AG10803 (cell line): ENCODE measurements at regions not wholly inside any gene's neighbourhood (a gene's known extent, or its start where the extent isn't known, plus 50 kb on each side); places are given as distances from the start of the nearest gene placed in this dataset.

ENCODE experiments used
- DNase-seq: peaks from one replicate; pipeline ENCODE4 v3.0.0; 2010; ENCODE audit warnings: low read depth
- H3K4me3 ChIP-seq: 2 replicates; pipeline ENCODE4 v1.5.1; 2011; ENCODE audit warnings: mild to moderate bottlenecking, low read length, control low read depth
- TF ChIP-seq, protein P1 (sequence below): conservative IDR thresholded peaks from 2 replicates; pipeline ENCODE4 v1.5.1; 2011; ENCODE audit warnings: mild to moderate bottlenecking, low read length, control low read depth, inconsistent platforms

DNA sequence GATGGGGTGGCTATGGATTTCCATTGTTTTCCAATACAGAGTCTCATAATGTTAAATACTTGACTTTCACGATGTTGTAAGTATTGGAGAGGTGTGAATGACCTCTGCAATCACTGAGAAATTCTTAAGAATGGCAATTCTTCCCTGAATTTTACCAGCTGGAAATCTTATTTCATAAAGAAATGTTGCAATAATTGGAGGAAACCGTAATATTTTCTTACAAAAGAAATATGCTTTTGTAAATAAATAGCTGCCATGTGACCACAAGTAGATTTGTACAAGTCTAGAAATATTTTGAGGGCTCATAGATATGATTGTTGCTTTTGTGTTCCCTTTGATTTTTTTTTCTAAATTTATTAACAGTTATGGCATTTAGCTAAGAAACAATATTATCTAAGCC, 308.7 kb upstream of the ATP2B1 start:
- TF ChIP-seq, protein P1, sequence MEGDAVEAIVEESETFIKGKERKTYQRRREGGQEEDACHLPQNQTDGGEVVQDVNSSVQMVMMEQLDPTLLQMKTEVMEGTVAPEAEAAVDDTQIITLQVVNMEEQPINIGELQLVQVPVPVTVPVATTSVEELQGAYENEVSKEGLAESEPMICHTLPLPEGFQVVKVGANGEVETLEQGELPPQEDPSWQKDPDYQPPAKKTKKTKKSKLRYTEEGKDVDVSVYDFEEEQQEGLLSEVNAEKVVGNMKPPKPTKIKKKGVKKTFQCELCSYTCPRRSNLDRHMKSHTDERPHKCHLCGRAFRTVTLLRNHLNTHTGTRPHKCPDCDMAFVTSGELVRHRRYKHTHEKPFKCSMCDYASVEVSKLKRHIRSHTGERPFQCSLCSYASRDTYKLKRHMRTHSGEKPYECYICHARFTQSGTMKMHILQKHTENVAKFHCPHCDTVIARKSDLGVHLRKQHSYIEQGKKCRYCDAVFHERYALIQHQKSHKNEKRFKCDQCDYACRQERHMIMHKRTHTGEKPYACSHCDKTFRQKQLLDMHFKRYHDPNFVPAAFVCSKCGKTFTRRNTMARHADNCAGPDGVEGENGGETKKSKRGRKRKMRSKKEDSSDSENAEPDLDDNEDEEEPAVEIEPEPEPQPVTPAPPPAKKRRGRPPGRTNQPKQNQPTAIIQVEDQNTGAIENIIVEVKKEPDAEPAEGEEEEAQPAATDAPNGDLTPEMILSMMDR: no peak
- no peak overlapping the region for H3K4me3 ChIP-seq
- DNase-seq: peak; percentile 24

DNA sequence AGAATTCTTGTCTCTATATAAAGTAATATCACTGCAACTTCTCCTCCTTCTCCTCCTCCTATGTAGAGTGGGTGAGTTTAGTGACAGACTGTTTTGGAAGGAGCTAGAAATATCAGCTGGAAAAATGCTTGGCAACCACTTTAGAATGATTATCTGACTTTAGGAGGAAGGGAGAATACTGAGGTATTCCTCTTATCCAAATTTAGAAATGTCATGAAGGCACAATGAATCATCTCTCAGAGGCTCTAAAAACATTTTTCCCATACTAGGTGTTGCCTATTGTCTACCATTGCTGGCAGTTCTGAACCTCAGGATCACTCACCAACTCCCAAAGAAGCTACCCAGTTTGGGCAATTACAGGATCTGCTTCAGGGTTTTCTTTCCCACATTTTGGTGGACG, 306.6 kb upstream of the ATP2B1 start:
- H3K4me3 ChIP-seq: no peak overlapping the region
- DNase-seq: peak; percentile 61
- TF ChIP-seq, protein P1: no peak

DNA sequence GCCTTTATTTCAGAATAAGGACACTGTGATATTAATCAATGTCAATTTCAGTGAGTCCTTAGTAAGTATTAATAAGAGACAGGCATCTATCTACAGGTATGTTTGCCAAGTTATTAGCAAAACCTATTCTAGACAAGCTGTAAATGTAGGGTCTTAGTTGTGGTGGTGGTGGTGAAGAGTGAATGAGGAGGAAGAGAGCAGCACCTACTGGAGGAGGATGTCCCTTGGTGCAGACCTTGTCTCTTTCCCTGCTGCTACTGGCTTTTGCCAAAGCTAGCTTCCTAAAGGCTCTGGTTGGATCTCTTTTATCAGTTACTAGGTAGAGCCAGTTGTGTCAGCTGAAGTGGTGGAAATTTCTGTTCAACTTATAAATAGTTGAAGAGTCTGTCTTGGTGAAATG, 304.8 kb upstream of the ATP2B1 start:
- DNase-seq: no peak
- TF ChIP-seq, protein P1: peak; percentile 34
- no peak overlapping the region for H3K4me3 ChIP-seq

DNA sequence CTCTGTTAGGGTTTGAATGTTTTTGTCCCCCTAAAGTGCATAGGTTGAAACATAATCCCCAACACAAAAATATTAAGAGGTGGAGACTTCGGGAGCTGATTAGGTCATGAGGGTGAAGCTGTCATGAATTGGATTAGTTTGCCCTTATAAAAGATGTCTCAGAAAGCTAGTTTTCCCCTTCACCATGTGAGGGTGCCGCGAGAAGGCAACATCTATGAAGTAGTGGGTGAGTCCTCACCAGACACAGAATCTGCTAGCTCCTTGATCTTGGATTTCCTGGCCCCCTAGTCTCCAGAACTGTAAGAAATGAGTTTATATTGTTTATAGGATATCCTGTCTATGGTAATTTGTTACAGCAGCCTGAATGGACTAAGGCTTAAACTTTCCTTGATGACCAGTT, 301.5 kb upstream of the ATP2B1 start:
- no peak for DNase-seq
- no peak overlapping the region for H3K4me3 ChIP-seq
- TF ChIP-seq, protein P1: no peak

DNA sequence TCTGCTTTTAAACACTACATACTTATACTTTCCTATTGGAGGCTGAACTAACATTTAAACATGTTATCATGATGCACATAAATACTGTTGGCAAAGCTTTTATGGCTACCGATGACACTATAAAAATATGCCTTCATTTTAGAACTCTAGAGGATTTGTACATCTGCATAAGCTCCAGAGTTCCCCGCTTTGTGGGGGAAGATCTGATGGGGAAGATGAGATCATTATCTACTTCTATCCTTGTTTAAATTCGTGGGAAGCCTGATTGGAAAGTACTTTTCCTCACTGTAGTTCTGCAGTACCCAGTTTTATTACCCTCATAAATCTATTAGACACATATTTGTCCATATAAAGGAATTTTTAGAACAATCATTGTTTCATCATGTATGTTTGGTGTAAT, 299.6 kb upstream of the ATP2B1 start:
- H3K4me3 ChIP-seq: no peak overlapping the region
- no peak for DNase-seq
- TF ChIP-seq, protein P1: no peak

DNA sequence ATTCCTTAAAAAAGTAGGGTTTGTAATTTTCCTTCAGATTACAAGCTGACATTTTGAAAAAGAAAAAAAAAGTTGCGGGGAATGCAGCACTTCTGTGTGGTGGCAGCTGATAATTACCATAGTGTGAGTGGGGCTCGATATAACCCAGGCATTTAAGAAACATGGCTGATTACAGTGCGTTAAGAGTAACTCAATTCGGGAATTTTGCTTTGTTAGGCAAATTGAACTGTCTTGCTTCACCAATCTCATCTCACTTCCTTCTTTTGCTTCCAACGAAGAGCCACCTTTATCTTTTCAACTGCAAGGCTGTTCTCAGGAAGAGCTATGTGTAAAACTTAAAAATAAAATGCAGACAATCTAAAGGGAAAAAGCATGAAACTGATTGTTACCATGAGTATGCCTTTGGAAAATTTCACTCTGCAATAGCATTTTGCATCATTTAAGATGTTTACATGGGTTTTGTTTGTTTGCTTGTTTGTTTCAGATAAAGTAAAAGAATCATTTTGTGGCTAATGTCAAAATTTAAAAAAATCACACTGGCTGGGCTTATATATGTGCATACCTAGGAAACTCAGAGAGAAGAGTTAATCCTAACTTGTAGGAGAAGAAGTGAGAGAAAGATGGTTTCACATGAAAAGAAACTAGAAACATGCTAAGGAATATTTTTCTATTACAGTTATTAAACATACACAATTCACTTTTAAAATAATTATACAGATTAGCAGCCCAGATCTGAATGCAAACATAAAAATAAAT, 295.9 kb upstream of the ATP2B1 start:
- TF ChIP-seq, protein P1: no peak
- no peak for DNase-seq
- no peak overlapping the region for H3K4me3 ChIP-seq

DNA sequence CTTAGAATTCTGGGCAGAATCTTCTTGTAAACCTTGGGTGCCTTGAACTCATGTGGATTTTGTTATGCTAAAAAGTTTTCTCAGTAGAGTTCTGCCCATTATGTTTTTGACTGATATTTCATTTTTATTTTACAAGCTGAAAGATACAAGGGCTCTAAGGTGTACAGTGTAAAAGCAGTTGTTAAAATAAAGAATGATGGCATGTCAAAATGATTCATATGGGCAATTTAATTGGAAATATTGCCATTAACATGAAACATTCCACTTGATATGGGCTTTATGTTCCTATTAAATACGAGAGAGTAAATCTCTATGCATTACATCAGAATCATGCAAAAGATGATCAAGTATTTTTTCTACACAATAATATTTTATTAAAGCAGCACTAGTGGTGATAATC, 295.1 kb upstream of the ATP2B1 start:
- no peak overlapping the region for H3K4me3 ChIP-seq
- DNase-seq: no peak
- TF ChIP-seq, protein P1: no peak
